Neutrophil (primary cell): ENCODE measurements at regions not wholly inside any gene's neighbourhood (a gene's known extent, or its start where the extent isn't known, plus 50 kb on each side); places are given as distances from the start of the nearest gene placed in this dataset.

Experiments used
- H3K27ac ChIP-seq: fragments of 200-600 bp; sonication (generic); 2 replicates; pipeline ENCODE4 v1.5.1; 2016; ENCODE audit warnings: mild to moderate bottlenecking, moderate library complexity
- H3K27me3 ChIP-seq: fragments of 200-600 bp; sonication (generic); 2 replicates; pipeline ENCODE4 v1.6.0; 2016; ENCODE audit warnings: mild to moderate bottlenecking
- H3K36me3 ChIP-seq: fragments of 200-600 bp; sonication (generic); 2 replicates; pipeline ENCODE4 v1.5.1; 2017
- H3K4me1 ChIP-seq, 2 experiments: fragments of 200-600 bp in 1 of 2; sonication (generic) in 1 of 2; 1 replicate in 1 of 2; 2 replicates in 1 of 2; pipeline versions ENCODE4 v1.5.1 to v1.6.1; 2013 to 2016; ENCODE audit warnings: low read depth in 1 of 2, low read length in 1 of 2, mild to moderate bottlenecking in 1 of 2, moderate library complexity in 1 of 2; ENCODE audit not compliant: control insufficient read depth in 1 of 2, insufficient read depth in 1 of 2
- H3K4me3 ChIP-seq, 2 experiments: fragments of 200-600 bp in 1 of 2; sonication (generic) in 1 of 2; 1 replicate in 1 of 2; 2 replicates in 1 of 2; pipeline ENCODE4 v1.5.1; 2013 to 2016; ENCODE audit warnings: low read depth in 1 of 2, low read length in 1 of 2, mild to moderate bottlenecking in 1 of 2, moderate library complexity in 1 of 2
- H3K9me3 ChIP-seq: fragments of 200-600 bp; sonication (generic); 2 replicates; pipeline ENCODE4 v1.5.1; 2016
- TF ChIP-seq, protein P1 (sequence below): fragments of 200-600 bp; sonication (generic); IDR thresholded peaks from 2 replicates; pipeline ENCODE4 v1.5.1; 2016; ENCODE audit warnings: antibody characterized with exemption

DNA sequence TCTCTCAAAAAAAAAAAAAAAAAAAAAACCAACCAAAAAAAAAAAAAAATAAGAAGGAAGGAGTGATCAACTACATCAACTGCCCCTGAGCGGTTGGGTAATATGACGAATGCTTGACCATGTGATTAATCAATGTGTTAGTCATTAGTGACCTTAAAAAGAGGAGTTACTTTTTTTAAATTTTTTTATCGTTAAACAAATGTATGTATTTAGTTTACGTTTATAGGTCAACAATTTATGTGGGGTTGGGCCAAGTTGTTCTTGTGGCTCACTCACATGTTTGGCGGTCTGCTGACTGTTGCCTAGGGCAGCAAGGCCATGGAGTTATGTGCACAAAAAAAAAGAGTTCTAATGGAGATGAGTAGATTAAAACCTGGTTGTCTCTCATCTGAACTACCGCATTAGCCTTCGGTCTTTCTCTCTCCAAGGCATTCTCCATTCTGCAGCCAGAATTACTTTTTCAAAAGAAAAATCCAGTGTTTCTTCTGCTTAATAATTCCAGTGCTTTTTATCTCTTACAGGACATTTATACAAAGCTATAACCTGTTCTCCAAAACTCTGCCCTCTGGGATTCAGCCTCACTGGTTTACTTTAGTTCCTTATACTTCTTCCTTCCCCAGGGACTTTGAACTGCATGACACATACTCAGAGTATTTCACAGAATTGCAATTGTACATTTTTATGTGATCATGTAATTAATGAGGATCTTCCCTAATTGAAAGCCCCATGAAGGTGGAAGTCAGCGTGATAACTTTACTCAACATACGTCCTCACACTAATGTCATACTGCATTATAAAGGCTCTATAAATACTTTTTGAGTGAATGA is 505.5 kb downstream of the ANKRD50 start:
- no peaks in the 10 kb centered on the region for H3K27me3 ChIP-seq
- no peaks in the 10 kb centered on the region for H3K36me3 ChIP-seq
- H3K9me3 ChIP-seq = no peaks in the 10 kb centered on the region
- no peak overlapping the region for H3K27ac ChIP-seq
- TF ChIP-seq, protein P1, sequence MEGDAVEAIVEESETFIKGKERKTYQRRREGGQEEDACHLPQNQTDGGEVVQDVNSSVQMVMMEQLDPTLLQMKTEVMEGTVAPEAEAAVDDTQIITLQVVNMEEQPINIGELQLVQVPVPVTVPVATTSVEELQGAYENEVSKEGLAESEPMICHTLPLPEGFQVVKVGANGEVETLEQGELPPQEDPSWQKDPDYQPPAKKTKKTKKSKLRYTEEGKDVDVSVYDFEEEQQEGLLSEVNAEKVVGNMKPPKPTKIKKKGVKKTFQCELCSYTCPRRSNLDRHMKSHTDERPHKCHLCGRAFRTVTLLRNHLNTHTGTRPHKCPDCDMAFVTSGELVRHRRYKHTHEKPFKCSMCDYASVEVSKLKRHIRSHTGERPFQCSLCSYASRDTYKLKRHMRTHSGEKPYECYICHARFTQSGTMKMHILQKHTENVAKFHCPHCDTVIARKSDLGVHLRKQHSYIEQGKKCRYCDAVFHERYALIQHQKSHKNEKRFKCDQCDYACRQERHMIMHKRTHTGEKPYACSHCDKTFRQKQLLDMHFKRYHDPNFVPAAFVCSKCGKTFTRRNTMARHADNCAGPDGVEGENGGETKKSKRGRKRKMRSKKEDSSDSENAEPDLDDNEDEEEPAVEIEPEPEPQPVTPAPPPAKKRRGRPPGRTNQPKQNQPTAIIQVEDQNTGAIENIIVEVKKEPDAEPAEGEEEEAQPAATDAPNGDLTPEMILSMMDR = no peak
- H3K4me1 ChIP-seq = no peaks in the 10 kb centered on the region
- no peak overlapping the region for H3K4me3 ChIP-seq

DNA sequence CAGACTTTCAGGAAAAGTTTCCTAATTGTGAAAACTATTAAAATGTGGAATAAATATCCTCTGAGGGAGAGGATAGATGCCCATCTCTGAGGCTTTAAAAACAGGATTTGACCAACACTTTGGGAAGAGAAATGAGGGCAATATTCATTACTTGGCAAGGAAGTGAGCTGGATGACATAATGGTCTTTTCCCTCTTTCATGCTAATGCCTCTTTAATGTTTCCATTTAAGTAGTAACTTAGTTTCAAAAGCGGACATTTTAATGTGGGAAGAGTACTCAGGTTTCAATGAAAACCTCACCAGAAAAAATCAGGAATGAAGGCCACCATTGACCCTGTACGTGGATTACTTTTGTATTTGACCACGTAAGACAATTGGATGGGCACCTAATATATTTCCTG is 503.3 kb downstream of the ANKRD50 start:
- Histone ChIP-seq H3K9me3 (no peaks in the 10 kb centered on the region), H3K4me1 (no peaks in the 10 kb centered on the region), H3K27me3 (no peaks in the 10 kb centered on the region), H3K27ac (no peak overlapping the region), H3K36me3 (no peaks in the 10 kb centered on the region), H3K4me3 (no peak overlapping the region)
- TF ChIP-seq, protein P1 = no peak

GRCh38 chr4:124209626-124210025 is 502.9 kb downstream of the ANKRD50 start:
- no peaks in the 10 kb centered on the region for H3K4me1 ChIP-seq
- H3K4me3 ChIP-seq = no peak overlapping the region
- TF ChIP-seq, protein P1 = no peak
- no peaks in the 10 kb centered on the region for H3K36me3 ChIP-seq
- no peaks in the 10 kb centered on the region for H3K27me3 ChIP-seq
- no peak overlapping the region for H3K27ac ChIP-seq
- H3K9me3 ChIP-seq = no peaks in the 10 kb centered on the region

DNA sequence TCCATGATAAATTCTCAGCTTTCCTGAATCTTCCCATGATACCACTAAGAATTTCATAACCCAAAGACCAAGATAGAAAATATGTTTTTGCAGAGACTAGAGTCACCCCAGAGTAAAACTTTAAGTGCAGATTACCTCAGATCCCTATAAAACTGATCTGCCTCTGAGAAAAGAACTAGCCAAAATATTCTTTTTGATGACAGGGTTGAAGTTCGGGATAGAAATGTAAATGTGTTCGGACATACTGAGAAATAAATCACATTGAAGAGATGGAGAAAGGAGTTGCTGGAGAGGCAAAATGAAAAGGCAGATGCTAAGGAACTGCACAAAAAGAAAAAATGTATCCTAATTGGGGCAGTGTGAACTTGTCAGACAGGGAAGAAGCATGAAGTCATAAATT is 501.8 kb downstream of the ANKRD50 start:
- TF ChIP-seq, protein P1 = no peak
- Histone ChIP-seq H3K9me3 (no peaks in the 10 kb centered on the region), H3K4me1 (no peaks in the 10 kb centered on the region), H3K27ac (no peak overlapping the region), H3K4me3 (no peak overlapping the region), H3K36me3 (no peaks in the 10 kb centered on the region), H3K27me3 (no peaks in the 10 kb centered on the region)

GRCh38 chr4:124212815-124213630 is 499.5 kb downstream of the ANKRD50 start:
- no peak overlapping the region for H3K27ac ChIP-seq
- no peaks in the 10 kb centered on the region for H3K27me3 ChIP-seq
- no peaks in the 10 kb centered on the region for H3K4me1 ChIP-seq
- H3K4me3 ChIP-seq = no peak overlapping the region
- no peaks in the 10 kb centered on the region for H3K9me3 ChIP-seq
- no peaks in the 10 kb centered on the region for H3K36me3 ChIP-seq
- TF ChIP-seq, protein P1 = no peak
